OCI-LY1 (cell line): ENCODE measurements at regions not wholly inside any gene's neighbourhood (a gene's known extent, or its start where the extent isn't known, plus 50 kb on each side); places are given as distances from the start of the nearest gene placed in this dataset.

Experiments
- H2AFZ ChIP-seq: fragments of 200-600 bp; sonication (generic), shearing (Covaris generic); 2 replicates; pipeline ENCODE4 v1.6.0; 2014; ENCODE audit warnings: antibody characterized with exemption, mild to moderate bottlenecking, low read length
- H3F3A ChIP-seq: fragments of 200-600 bp; sonication (generic), shearing (Covaris generic); 2 replicates; pipeline ENCODE4 v1.6.0; 2014; ENCODE audit warnings: mild to moderate bottlenecking, antibody characterized with exemption, low read length, moderate library complexity; ENCODE audit not compliant: insufficient read depth
- H3K27ac ChIP-seq: fragments of 200-600 bp; sonication (generic); 2 replicates; pipeline ENCODE4 v1.5.1; 2014; ENCODE audit warnings: low read length, mixed run types, mild to moderate bottlenecking, low read depth; ENCODE audit not compliant: poor library complexity, severe bottlenecking
- H3K27me3 ChIP-seq: fragments of 200-600 bp; sonication (generic); 2 replicates; pipeline ENCODE4 v1.6.0; 2014; ENCODE audit warnings: antibody characterized with exemption, mild to moderate bottlenecking, low read length, moderate library complexity; ENCODE audit not compliant: insufficient read depth
- H3K36me3 ChIP-seq: fragments of 200-600 bp; sonication (generic); 2 replicates; pipeline ENCODE4 v1.6.1; 2014; ENCODE audit warnings: mild to moderate bottlenecking, antibody characterized with exemption, low read length, moderate library complexity, mixed read lengths; ENCODE audit not compliant: insufficient read depth
- H3K4me1 ChIP-seq: fragments of 200-600 bp; sonication (generic); 2 replicates; pipeline ENCODE4 v1.5.1; 2014; ENCODE audit warnings: mild to moderate bottlenecking, low read length, moderate library complexity; ENCODE audit not compliant: insufficient read depth, severe bottlenecking
- H3K4me2 ChIP-seq: fragments of 200-600 bp; sonication (generic), shearing (Covaris generic); 2 replicates; pipeline ENCODE4 v1.6.1; 2014; ENCODE audit warnings: low read length
- H3K4me3 ChIP-seq: fragments of 200-600 bp; sonication (generic); 2 replicates; pipeline ENCODE4 v1.5.1; 2014; ENCODE audit warnings: low read length, low read depth, mild to moderate bottlenecking, mixed read lengths; ENCODE audit not compliant: poor library complexity, severe bottlenecking
- H3K79me2 ChIP-seq: fragments of 200-600 bp; shearing (Covaris generic); 2 replicates; pipeline ENCODE4 v1.6.1; 2016; ENCODE audit warnings: mixed run types, low read length, mixed read lengths; ENCODE audit not compliant: insufficient read depth
- H3K9ac ChIP-seq: fragments of 200-600 bp; sonication (generic), shearing (Covaris generic); 2 replicates; pipeline ENCODE4 v1.6.1; 2014; ENCODE audit warnings: mild to moderate bottlenecking, low read length, mixed read lengths
- H3K9me2 ChIP-seq: fragments of 200-600 bp; sonication (generic), shearing (Covaris generic); 2 replicates; pipeline ENCODE4 v1.6.1; 2014; ENCODE audit warnings: low read depth, mild to moderate bottlenecking, low read length, mixed read lengths
- H3K9me3 ChIP-seq: fragments of 200-600 bp; shearing (Covaris generic); 2 replicates; pipeline ENCODE4 v1.6.1; 2014; ENCODE audit warnings: low read length, mixed read lengths
- H4K20me1 ChIP-seq: fragments of 200-600 bp; sonication (generic), shearing (Covaris generic); 2 replicates; pipeline ENCODE4 v1.6.0; 2016; ENCODE audit warnings: mild to moderate bottlenecking, low read length; ENCODE audit not compliant: insufficient read depth
- EZH2 ChIP-seq: fragments of 200-600 bp; sonication (generic), shearing (Covaris generic); IDR thresholded peaks from 2 replicates; pipeline ENCODE4 v1.8.0; 2017; ENCODE audit warnings: borderline replicate concordance, mixed run types, mild to moderate bottlenecking, antibody characterized with exemption, low read length, moderate library complexity, mixed read lengths
- TF ChIP-seq, protein P1 (sequence below): fragments of 200-600 bp; sonication (generic), shearing (Covaris generic); IDR thresholded peaks from 2 replicates; pipeline ENCODE4 v1.5.1; 2017; ENCODE audit warnings: mild to moderate bottlenecking, antibody characterized with exemption, low read length, moderate library complexity, mixed read lengths

DNA sequence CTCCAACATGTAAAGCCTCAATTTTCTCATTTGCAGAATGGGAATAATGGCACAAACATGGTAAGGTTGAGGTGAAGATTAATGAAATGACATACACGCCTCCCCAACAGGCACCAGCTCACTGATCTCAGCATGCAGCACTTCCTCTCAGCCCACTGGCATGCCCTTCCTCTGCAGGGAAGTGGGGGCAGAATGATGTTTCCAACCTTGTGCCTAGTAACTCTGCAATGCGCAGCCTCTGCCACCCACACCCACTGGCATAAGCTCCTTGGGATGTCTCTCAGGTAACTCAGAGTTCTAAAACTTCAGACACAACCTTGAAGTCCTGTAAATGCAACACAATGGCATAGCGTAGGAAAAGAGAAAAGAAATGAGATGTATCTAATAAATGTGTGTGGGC is 540.7 kb downstream of the HTR7 start:
- Histone ChIP-seq H3K36me3 (no peaks in the 10 kb centered on the region), H3K9me3 (no peaks in the 10 kb centered on the region), H2AFZ (no peak overlapping the region), H3F3A (no peaks in the 10 kb centered on the region), H4K20me1 (no peaks in the 10 kb centered on the region), H3K79me2 (no peaks in the 10 kb centered on the region), H3K9ac (no peak overlapping the region), H3K4me3 (no peak overlapping the region), H3K27me3 (no peaks in the 10 kb centered on the region), H3K27ac (no peak overlapping the region), H3K4me2 (no peak overlapping the region), H3K9me2 (no peaks in the 10 kb centered on the region), H3K4me1 (no peaks in the 10 kb centered on the region)
- TF ChIP-seq EZH2 = no peak
- TF ChIP-seq, protein P1, sequence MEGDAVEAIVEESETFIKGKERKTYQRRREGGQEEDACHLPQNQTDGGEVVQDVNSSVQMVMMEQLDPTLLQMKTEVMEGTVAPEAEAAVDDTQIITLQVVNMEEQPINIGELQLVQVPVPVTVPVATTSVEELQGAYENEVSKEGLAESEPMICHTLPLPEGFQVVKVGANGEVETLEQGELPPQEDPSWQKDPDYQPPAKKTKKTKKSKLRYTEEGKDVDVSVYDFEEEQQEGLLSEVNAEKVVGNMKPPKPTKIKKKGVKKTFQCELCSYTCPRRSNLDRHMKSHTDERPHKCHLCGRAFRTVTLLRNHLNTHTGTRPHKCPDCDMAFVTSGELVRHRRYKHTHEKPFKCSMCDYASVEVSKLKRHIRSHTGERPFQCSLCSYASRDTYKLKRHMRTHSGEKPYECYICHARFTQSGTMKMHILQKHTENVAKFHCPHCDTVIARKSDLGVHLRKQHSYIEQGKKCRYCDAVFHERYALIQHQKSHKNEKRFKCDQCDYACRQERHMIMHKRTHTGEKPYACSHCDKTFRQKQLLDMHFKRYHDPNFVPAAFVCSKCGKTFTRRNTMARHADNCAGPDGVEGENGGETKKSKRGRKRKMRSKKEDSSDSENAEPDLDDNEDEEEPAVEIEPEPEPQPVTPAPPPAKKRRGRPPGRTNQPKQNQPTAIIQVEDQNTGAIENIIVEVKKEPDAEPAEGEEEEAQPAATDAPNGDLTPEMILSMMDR = no peak

DNA sequence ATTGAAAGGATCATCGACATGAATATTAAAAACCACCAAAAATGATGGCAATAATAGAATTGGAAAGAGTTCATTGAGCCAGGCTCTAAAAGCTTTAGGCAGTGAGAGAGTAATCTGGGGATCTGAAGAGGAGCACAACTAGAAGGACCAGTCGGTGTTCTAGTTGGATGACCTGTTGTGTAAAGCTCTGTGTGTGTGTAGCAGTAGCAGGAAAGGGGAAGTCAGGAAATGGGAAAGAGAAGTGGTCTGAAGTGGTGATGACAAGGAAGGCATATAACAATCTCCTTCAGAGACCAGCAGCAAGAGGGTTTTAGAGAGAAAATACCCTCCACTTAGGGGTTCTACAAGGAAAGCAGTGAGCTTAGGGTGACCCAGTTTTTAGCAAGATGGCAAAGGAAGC is 539.2 kb downstream of the HTR7 start:
- H3K4me1 ChIP-seq = no peaks in the 10 kb centered on the region
- no peak overlapping the region for H3K27ac ChIP-seq
- no peak overlapping the region for H3K9ac ChIP-seq
- no peaks in the 10 kb centered on the region for H4K20me1 ChIP-seq
- H3K27me3 ChIP-seq = no peaks in the 10 kb centered on the region
- no peak overlapping the region for H2AFZ ChIP-seq
- no peak overlapping the region for H3K4me2 ChIP-seq
- no peaks in the 10 kb centered on the region for H3F3A ChIP-seq
- H3K9me3 ChIP-seq = no peaks in the 10 kb centered on the region
- H3K36me3 ChIP-seq = no peaks in the 10 kb centered on the region
- no peaks in the 10 kb centered on the region for H3K79me2 ChIP-seq
- TF ChIP-seq, protein P1 = no peak
- no peak for TF ChIP-seq EZH2
- no peak overlapping the region for H3K4me3 ChIP-seq
- no peaks in the 10 kb centered on the region for H3K9me2 ChIP-seq

DNA sequence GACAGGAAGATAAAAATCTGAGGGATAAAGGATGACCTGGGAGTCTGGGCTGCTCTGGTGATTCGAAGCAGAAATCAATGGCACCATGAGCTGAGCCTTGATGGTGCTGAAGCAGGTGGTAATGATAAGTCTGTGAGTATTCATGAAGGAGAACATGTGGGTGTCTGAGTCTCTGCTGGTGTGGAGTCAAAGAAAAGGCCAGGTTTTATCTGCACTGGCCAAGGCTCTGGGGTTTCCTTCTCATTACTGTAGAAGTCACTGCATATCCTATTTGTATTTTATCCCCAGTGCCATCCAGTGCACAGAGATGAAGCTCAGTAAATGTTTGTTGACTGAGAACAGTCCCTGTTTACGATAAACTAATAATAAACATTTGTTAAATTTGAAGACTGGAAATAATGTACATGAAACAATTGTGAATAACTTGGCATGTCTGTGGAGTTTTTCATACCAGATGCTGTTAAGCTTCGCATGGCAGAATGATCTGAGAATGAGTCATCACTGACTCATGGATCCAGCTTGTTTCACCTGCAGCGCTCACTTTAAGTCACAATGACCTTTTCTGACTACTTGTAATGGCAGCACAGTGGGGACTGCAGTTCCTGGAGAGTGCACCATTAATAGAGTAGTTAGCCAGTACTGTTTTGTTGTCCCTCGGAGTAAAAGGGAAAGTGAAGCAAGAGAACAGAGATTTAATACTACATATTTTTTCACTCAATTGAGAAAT is 538.5 kb downstream of the HTR7 start:
- Histone ChIP-seq H2AFZ (no peak overlapping the region), H3K36me3 (no peaks in the 10 kb centered on the region), H3K27ac (no peak overlapping the region), H3K9me3 (no peaks in the 10 kb centered on the region), H3K4me2 (no peak overlapping the region), H3K4me1 (no peaks in the 10 kb centered on the region), H4K20me1 (no peaks in the 10 kb centered on the region), H3K9me2 (no peaks in the 10 kb centered on the region), H3F3A (no peaks in the 10 kb centered on the region), H3K4me3 (no peak overlapping the region), H3K9ac (no peak overlapping the region), H3K27me3 (no peaks in the 10 kb centered on the region), H3K79me2 (no peaks in the 10 kb centered on the region)
- TF ChIP-seq, protein P1 = no peak
- no peak for TF ChIP-seq EZH2
